ENCODE measurements at regions not wholly inside any gene's neighbourhood (a gene's known extent, or its start where the extent isn't known, plus 50 kb on each side); places are given as distances from the start of the nearest gene placed in this dataset.
"Not testable (repeated sequence)": the region's sequence is repeated elsewhere in the genome, so short reads cannot be mapped to it uniquely, and the experiment has no call there.

DNA sequence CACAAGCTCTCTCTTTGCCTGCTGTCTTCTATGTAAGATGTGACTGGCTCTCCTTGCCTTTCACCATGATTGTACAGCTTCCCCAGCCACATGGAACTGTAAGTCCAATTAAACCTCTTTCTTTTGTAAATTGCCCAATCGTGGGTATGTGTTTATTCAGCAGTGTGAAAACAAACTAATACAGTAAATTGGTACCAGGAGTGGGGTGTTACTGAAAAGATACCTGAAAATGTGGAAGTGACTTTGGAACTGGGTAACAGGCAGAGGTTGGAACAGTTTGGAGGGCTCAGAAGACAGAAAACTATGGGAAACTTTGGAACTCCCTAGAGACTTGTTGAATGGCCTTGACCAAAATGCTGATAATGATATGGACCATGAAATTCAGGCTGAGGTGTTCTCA is 214.3 kb upstream of the FSCB start:
- TF ChIP-seq, protein P1, sequence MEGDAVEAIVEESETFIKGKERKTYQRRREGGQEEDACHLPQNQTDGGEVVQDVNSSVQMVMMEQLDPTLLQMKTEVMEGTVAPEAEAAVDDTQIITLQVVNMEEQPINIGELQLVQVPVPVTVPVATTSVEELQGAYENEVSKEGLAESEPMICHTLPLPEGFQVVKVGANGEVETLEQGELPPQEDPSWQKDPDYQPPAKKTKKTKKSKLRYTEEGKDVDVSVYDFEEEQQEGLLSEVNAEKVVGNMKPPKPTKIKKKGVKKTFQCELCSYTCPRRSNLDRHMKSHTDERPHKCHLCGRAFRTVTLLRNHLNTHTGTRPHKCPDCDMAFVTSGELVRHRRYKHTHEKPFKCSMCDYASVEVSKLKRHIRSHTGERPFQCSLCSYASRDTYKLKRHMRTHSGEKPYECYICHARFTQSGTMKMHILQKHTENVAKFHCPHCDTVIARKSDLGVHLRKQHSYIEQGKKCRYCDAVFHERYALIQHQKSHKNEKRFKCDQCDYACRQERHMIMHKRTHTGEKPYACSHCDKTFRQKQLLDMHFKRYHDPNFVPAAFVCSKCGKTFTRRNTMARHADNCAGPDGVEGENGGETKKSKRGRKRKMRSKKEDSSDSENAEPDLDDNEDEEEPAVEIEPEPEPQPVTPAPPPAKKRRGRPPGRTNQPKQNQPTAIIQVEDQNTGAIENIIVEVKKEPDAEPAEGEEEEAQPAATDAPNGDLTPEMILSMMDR (IDR thresholded peaks at IDR 0.05; ENCODE audit: low read depth, low read length): not testable (repeated sequence)
- TF ChIP-seq EZH2phosphoT487 (IDR thresholded peaks at IDR 0.05; ENCODE audit: low read depth): not testable (repeated sequence)
